ENCODE measurements at regions not wholly inside any gene's neighbourhood (a gene's known extent, or its start where the extent isn't known, plus 50 kb on each side); places are given as distances from the start of the nearest gene placed in this dataset.

GRCh38 chr4:86481440-86481839 is 112.7 kb upstream of the PTPN13 start:
- in situ Hi-C loops (cut with MboI; ENCODE audit: low pct_unique_long_range_greater_than_20kb, low sequenced_read_pairs, unreplicated experiment), result no loop called here
- TF ChIP-seq CTCF (IDR thresholded peaks at IDR 0.05; ENCODE audit: extremely low read depth, insufficient read depth, missing control alignments), result no peak
- DNase-seq (ENCODE audit: low spot score), result no peak

- TF ChIP-seq CTCF (IDR thresholded peaks at IDR 0.05; ENCODE audit: extremely low read depth, insufficient read depth, missing control alignments), result no peak
- DNase-seq (ENCODE audit: low spot score), result peak; percentile 10
- in situ Hi-C loops (cut with MboI; ENCODE audit: low pct_unique_long_range_greater_than_20kb, low sequenced_read_pairs, unreplicated experiment), result no loop called here
Observed at GRCh38 chr4:86482306-86483172, 111.6 kb upstream of the PTPN13 start.

- TF ChIP-seq CTCF (IDR thresholded peaks at IDR 0.05; ENCODE audit: extremely low read depth, insufficient read depth, missing control alignments), result no peak
- no peak for DNase-seq (ENCODE audit: low spot score)
- in situ Hi-C loops (cut with MboI; ENCODE audit: low pct_unique_long_range_greater_than_20kb, low sequenced_read_pairs, unreplicated experiment), result no loop called here
Observed at GRCh38 chr4:86483173-86483490, 111.0 kb upstream of the PTPN13 start.

- no peak for TF ChIP-seq CTCF (IDR thresholded peaks at IDR 0.05; ENCODE audit: extremely low read depth, insufficient read depth, missing control alignments)
- DNase-seq (ENCODE audit: low spot score), result no peak
- in situ Hi-C loops (cut with MboI; ENCODE audit: low pct_unique_long_range_greater_than_20kb, low sequenced_read_pairs, unreplicated experiment), result no loop called here
Observed at GRCh38 chr4:86483773-86484172, 110.3 kb upstream of the PTPN13 start.

GRCh38 chr4:86484241-86484640 is 109.9 kb upstream of the PTPN13 start:
- no peak for DNase-seq (ENCODE audit: low spot score)
- in situ Hi-C loops (cut with MboI; ENCODE audit: low pct_unique_long_range_greater_than_20kb, low sequenced_read_pairs, unreplicated experiment), result no loop called here
- no peak for TF ChIP-seq CTCF (IDR thresholded peaks at IDR 0.05; ENCODE audit: extremely low read depth, insufficient read depth, missing control alignments)

GRCh38 chr4:86487738-86488348 is 106.3 kb upstream of the PTPN13 start:
- TF ChIP-seq CTCF (IDR thresholded peaks at IDR 0.05; ENCODE audit: extremely low read depth, insufficient read depth, missing control alignments), result no peak

More at GRCh38 chr4:86487738-86488348, 106.3 kb upstream of the PTPN13 start:
- in situ Hi-C loops (cut with MboI; ENCODE audit: low pct_unique_long_range_greater_than_20kb, low sequenced_read_pairs, unreplicated experiment), result no loop called here
- no peak for DNase-seq (ENCODE audit: low spot score)

Data from GM13977 (cell line).